Endothelial cell (in vitro differentiated cells): ENCODE measurements at regions not wholly inside any gene's neighbourhood (a gene's known extent, or its start where the extent isn't known, plus 50 kb on each side); places are given as distances from the start of the nearest gene placed in this dataset.
"Not testable (repeated sequence)": the region's sequence is repeated elsewhere in the genome, so short reads cannot be mapped to it uniquely, and the experiment has no call there.

Experiments used
- DNase-seq: peaks from one replicate; pipeline ENCODE4 v3.0.0; 2021; ENCODE audit warnings: low spot score
- H3K27ac Mint-ChIP-seq: one replicate; pipeline ENCODE4 v1.8.0; 2021; ENCODE audit warnings: mixed read lengths, inconsistent platforms; ENCODE audit not compliant: unreplicated experiment
- H3K27me3 Mint-ChIP-seq: one replicate; pipeline ENCODE4 v1.8.0; 2021; ENCODE audit warnings: mild to moderate bottlenecking, moderate library complexity, mixed read lengths, inconsistent platforms; ENCODE audit not compliant: unreplicated experiment
- H3K36me3 Mint-ChIP-seq: one replicate; pipeline ENCODE4 v1.8.0; 2021; ENCODE audit warnings: mild to moderate bottlenecking, low read depth, mixed read lengths, inconsistent platforms; ENCODE audit not compliant: unreplicated experiment
- H3K4me1 Mint-ChIP-seq: one replicate; pipeline ENCODE4 v1.8.0; 2021; ENCODE audit warnings: mild to moderate bottlenecking, mixed read lengths, inconsistent platforms; ENCODE audit not compliant: unreplicated experiment
- H3K4me3 Mint-ChIP-seq: one replicate; pipeline ENCODE4 v1.8.0; 2021; ENCODE audit warnings: mild to moderate bottlenecking, mixed read lengths, inconsistent platforms; ENCODE audit not compliant: unreplicated experiment
- H3K9me3 Mint-ChIP-seq: one replicate; pipeline ENCODE4 v1.8.0; 2021; ENCODE audit warnings: mixed read lengths, inconsistent platforms; ENCODE audit not compliant: unreplicated experiment
- TF ChIP-seq, protein P1 (sequence below): fragments of 200-600 bp; sonication (generic); IDR thresholded peaks from one replicate; pipeline ENCODE4 v1.5.0; 2021; ENCODE audit warnings: antibody characterized with exemption; ENCODE audit not compliant: unreplicated experiment

GRCh38 chr4:30207389-30207788 lies 512.8 kb upstream of the PCDH7 start:
- Mint-ChIP-seq H3K9me3 (no peaks in the 10 kb centered on the region), H3K4me1 (no peaks in the 10 kb centered on the region), H3K4me3 (no peak overlapping the region), H3K36me3 (no peaks in the 10 kb centered on the region), H3K27me3 (no peaks in the 10 kb centered on the region), H3K27ac (no peak overlapping the region)
- TF ChIP-seq, protein P1, sequence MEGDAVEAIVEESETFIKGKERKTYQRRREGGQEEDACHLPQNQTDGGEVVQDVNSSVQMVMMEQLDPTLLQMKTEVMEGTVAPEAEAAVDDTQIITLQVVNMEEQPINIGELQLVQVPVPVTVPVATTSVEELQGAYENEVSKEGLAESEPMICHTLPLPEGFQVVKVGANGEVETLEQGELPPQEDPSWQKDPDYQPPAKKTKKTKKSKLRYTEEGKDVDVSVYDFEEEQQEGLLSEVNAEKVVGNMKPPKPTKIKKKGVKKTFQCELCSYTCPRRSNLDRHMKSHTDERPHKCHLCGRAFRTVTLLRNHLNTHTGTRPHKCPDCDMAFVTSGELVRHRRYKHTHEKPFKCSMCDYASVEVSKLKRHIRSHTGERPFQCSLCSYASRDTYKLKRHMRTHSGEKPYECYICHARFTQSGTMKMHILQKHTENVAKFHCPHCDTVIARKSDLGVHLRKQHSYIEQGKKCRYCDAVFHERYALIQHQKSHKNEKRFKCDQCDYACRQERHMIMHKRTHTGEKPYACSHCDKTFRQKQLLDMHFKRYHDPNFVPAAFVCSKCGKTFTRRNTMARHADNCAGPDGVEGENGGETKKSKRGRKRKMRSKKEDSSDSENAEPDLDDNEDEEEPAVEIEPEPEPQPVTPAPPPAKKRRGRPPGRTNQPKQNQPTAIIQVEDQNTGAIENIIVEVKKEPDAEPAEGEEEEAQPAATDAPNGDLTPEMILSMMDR: no peak
- DNase-seq: no peak

GRCh38 chr4:30208731-30209435 lies 511.3 kb upstream of the PCDH7 start:
- no peak for DNase-seq
- no peak overlapping the region for H3K27ac Mint-ChIP-seq
- H3K4me1 Mint-ChIP-seq: no peaks in the 10 kb centered on the region
- TF ChIP-seq, protein P1: no peak
- H3K27me3 Mint-ChIP-seq: no peaks in the 10 kb centered on the region
- H3K4me3 Mint-ChIP-seq: no peak overlapping the region
- H3K9me3 Mint-ChIP-seq: no peaks in the 10 kb centered on the region
- H3K36me3 Mint-ChIP-seq: no peaks in the 10 kb centered on the region

GRCh38 chr4:30215973-30216372 lies 504.2 kb upstream of the PCDH7 start:
- H3K9me3 Mint-ChIP-seq, H3K27ac Mint-ChIP-seq, DNase-seq, H3K36me3 Mint-ChIP-seq, H3K4me1 Mint-ChIP-seq, H3K27me3 Mint-ChIP-seq, H3K4me3 Mint-ChIP-seq: not testable (repeated sequence)

DNA sequence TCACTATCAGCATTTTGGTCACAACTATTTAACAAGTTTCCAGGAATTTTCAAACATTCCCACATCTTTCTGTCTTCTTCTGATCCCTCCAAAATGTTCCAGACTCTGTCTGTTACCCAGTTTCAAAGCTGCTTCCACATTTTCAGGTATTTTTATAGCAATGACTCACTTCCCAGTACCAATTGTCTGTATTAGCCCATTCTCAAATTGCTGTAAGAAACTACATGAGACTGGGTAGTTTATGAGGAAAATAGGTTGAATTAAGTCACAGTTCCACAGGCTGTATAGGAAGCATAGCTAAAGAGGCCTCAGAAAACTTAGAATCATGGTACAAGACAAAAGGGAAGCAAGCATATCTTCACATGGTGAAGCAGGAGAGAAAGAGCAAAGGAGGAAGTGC lies 475.0 kb upstream of the PCDH7 start:
- Mint-ChIP-seq H3K27ac (no peak overlapping the region), H3K4me1 (no peaks in the 10 kb centered on the region), H3K27me3 (no peaks in the 10 kb centered on the region), H3K4me3 (no peak overlapping the region), H3K36me3 (no peaks in the 10 kb centered on the region), H3K9me3 (no peaks in the 10 kb centered on the region)
- no peak for DNase-seq
- TF ChIP-seq, protein P1: no peak

GRCh38 chr4:30256116-30256832 lies 463.9 kb upstream of the PCDH7 start:
- no peaks in the 10 kb centered on the region for H3K9me3 Mint-ChIP-seq
- no peak overlapping the region for H3K27ac Mint-ChIP-seq
- no peaks in the 10 kb centered on the region for H3K4me1 Mint-ChIP-seq
- no peak for DNase-seq
- H3K27me3 Mint-ChIP-seq: no peaks in the 10 kb centered on the region
- no peaks in the 10 kb centered on the region for H3K36me3 Mint-ChIP-seq
- TF ChIP-seq, protein P1: no peak
- H3K4me3 Mint-ChIP-seq: no peak overlapping the region
